Testis (tissue), 2 donors: ENCODE measurements at regions not wholly inside any gene's neighbourhood (a gene's known extent, or its start where the extent isn't known, plus 50 kb on each side); places are given as distances from the start of the nearest gene placed in this dataset.

ENCODE experiments used
- DNase-seq: peaks from one replicate; pipeline ENCODE4 v3.0.0-alpha.2; 2019
- H3K27ac ChIP-seq, 2 donors: fragments of 200-600 bp; sonication (generic); one replicate each; pipeline ENCODE4 v1.5.1; 2019
- H3K27me3 ChIP-seq: fragments of 200-600 bp; sonication (generic); one replicate; pipeline ENCODE4 v1.5.1; 2019
- H3K36me3 ChIP-seq: fragments of 200-600 bp; sonication (generic); one replicate; pipeline ENCODE4 v1.5.1; 2017; ENCODE audit warnings: low read depth; ENCODE audit errors: missing control alignments
- H3K4me1 ChIP-seq: fragments of 200-600 bp; sonication (generic); one replicate; pipeline ENCODE4 v1.5.1; 2019
- H3K4me3 ChIP-seq, 2 donors: fragments of 200-600 bp; sonication (generic); one replicate each; pipeline ENCODE4 v1.5.1; 2017 to 2019
- H3K9me3 ChIP-seq: fragments of 200-600 bp; sonication (generic); one replicate; pipeline ENCODE4 v1.5.1; 2017
- POLR2A ChIP-seq: fragments of 450-650 bp; IDR thresholded peaks from one replicate; pipeline ENCODE4 v1.6.1; 2017; ENCODE audit warnings: antibody characterized with exemption, mild to moderate bottlenecking, moderate library complexity
- WGBS, 2 donors: methylation state at CpG; one replicate each; pipeline ENCODE4 v1.1.5; 2018; 5-methylcytosine and 5-hydroxymethylcytosine counted together
- intact Hi-C: fragments of 100-400 bp; cut with DNase I; formaldehyde crosslinking; loops from one replicate; pipeline ENCODE4 v1.15.1; 2023; ENCODE audit warnings: low total_unique reads
- TF ChIP-seq, protein P1 (sequence below), 3 experiments: fragments of 450-650 bp in 2 of 3; fragments of 200-600 bp in 1 of 3; sonication (generic) in 1 of 3; IDR thresholded peaks; one replicate each; pipeline ENCODE4 v1.5.1; 2016 to 2019; ENCODE audit warnings: antibody characterized with exemption in 3 of 3, mild to moderate bottlenecking in 2 of 3, moderate library complexity in 1 of 3

DNA sequence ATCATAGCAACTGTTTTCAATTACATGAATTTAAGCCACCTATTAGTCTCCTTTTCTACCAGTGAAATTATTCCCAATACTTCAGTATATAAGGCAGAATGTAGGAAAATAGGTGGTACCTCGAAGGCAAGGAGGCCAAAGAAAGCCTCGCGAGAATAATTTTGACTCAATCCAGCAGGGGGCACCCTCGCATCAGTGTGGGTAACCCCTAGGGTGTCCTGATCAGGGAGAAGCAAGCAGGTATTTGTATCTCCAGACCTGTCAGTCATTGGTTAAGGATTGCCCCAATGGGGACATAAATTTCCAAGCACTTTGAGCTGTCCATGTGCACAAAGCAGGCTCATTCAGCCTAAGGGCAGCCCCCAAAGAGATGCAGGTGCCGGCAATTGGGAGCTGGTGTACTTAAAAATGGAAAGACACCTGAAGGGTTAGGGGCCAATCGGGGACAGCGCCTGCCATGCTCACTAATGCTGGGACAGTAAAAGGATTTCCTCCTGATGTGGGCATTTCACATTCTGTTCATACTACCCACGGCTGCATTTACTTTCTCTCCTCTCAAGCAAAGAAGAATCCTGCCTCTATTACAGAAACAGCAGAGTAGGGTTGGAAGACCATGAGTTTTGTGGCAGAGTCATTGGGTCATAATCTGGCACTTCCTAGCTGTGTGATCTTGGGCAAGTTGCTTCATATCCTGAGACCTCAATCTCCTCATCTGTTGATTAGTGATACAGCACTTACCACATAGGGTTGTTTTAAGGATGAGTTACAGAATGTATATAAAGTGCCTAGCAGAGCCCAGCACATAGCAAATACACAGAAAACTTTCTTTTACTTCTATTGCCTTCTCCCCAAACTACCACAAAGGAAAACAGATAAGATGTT lies 136.1 kb downstream of the ICOS start:
- intact Hi-C loops: no loop called here

DNA sequence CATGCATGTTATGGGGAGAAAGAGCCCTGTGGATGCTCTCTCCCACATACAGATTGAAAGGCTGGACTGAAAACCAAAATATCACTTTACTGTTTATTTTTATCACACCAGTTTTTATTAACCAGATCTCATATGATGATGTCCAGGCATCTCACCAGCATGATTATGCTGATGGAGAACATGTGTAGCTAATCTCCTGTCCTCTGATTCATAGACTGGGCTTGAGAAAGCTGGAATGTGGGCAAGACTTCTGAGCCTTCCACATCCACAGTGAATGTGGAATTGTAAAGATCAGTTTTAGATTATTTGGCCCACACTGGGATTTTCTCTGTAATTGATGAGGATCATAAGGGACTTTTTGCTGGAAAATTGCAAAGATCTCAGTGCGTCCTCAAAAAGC lies 137.9 kb downstream of the ICOS start:
- no peaks in the 10 kb centered on the region for H3K27me3 ChIP-seq
- no peaks in the 10 kb centered on the region for H3K4me1 ChIP-seq
- 76 to 87% methylated on average over 1 of the region's 1 CpG for WGBS, 2 donors
- no peaks in the 10 kb centered on the region for H3K36me3 ChIP-seq
- no peak for DNase-seq
- TF ChIP-seq, protein P1, sequence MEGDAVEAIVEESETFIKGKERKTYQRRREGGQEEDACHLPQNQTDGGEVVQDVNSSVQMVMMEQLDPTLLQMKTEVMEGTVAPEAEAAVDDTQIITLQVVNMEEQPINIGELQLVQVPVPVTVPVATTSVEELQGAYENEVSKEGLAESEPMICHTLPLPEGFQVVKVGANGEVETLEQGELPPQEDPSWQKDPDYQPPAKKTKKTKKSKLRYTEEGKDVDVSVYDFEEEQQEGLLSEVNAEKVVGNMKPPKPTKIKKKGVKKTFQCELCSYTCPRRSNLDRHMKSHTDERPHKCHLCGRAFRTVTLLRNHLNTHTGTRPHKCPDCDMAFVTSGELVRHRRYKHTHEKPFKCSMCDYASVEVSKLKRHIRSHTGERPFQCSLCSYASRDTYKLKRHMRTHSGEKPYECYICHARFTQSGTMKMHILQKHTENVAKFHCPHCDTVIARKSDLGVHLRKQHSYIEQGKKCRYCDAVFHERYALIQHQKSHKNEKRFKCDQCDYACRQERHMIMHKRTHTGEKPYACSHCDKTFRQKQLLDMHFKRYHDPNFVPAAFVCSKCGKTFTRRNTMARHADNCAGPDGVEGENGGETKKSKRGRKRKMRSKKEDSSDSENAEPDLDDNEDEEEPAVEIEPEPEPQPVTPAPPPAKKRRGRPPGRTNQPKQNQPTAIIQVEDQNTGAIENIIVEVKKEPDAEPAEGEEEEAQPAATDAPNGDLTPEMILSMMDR (IDR thresholded peaks at IDR 0.05): no peak
- no peak for TF ChIP-seq POLR2A
- H3K27ac ChIP-seq: no peak overlapping the region
- no peak overlapping the region for H3K4me3 ChIP-seq
- intact Hi-C loops: no loop called here
- H3K9me3 ChIP-seq: no peaks in the 10 kb centered on the region

More for the DNA sequence above, 136.1 kb downstream of the ICOS start:
- no peak overlapping the region for H3K4me3 ChIP-seq
- TF ChIP-seq POLR2A: no peak
- TF ChIP-seq, protein P1 (IDR thresholded peaks at IDR 0.05): peak in 2 of 3 experiments; percentile 29 to 51
- DNase-seq: peak; percentile 50
- H3K4me1 ChIP-seq: no peaks in the 10 kb centered on the region
- 59 to 66% methylated on average over 8 of the region's 8 CpGs for WGBS, 2 donors
- no peaks in the 10 kb centered on the region for H3K9me3 ChIP-seq
- H3K27ac ChIP-seq: no peak overlapping the region
- H3K36me3 ChIP-seq: no peaks in the 10 kb centered on the region
- no peaks in the 10 kb centered on the region for H3K27me3 ChIP-seq

DNA sequence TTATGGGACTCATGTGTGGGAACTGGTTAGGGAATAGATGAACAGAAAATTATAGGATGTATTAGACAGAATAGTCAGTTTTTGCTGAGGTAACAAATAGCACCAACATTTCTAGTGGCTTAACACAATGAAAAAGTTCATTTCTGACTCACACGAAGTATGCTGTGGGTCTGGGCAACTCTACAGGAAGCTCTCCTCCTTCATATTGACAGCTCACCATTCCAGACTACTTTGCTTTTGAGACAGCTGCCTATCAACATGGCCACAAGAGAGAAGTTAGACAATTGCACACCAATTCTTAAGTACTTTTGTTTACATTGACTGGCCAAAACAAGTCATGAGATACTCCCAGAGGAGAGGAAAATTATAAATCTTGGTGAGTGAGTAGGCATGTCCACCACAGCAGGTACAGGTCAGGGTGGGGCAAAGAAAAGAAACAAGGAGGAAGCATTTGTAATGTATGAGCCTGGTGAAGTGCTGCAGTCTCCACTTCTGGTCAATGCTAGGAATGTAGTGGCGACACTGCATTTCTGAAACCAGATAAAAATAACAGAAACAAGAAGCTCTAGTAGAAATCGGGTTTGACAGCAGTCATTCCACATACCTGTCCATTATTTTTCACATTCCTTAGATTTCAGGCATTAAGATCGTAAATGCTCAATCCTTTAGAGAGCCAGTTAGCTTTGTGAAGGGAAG lies 141.6 kb downstream of the ICOS start:
- 77 to 80% methylated on average over 4 of the region's 4 CpGs for WGBS, 2 donors

DNA sequence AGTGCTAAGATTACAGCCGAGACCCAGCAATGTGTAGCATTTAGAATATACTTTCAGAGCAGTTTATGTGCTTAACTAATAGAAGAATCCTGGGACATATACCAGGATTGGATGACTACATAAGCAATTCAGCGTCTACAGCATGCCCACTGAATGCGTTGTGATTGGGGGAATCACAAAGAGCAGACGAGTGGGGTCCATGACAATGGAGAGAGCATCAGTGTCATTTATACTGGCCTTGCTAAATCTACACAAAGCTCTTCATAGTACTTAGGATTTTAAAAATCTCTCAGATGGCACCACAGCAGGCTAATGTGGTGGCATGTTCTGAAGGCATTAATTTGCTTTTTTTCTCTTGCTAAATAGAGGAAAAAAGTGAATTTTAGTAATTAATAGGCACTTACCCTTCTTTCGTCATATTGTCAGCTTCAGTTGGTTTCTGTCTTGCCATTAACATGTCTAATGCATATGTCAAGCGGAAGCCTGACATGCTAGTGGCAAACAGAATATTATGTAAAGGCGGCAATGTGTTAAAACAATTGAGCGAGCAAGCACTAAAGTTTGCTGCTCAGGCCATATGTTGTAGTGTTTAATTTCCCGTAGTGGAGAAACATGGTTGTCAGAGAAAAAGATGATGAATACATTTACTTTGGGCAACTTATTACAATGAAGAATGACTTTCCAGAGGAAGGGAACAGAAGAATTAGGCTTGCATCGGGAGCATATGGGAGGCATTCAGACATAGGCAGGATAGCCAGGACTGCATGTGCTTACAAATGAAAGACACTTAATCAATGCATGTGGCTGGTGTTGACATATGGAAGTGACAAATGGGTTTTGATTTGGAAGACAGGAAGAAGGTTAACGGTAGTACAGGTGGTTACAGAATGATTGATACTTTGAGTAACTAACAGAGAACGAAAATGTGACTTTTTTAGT lies 145.2 kb downstream of the ICOS start:
- intact Hi-C loops: no loop called here
- 85 to 89% methylated on average over 12 of the region's 12 CpGs for WGBS, 2 donors
- no peaks in the 10 kb centered on the region for H3K27me3 ChIP-seq

More for the DNA sequence above, 141.6 kb downstream of the ICOS start:
- intact Hi-C loops: no loop called here
- TF ChIP-seq, protein P1 (IDR thresholded peaks at IDR 0.05): no peak
- TF ChIP-seq POLR2A: no peak
- Histone ChIP-seq H3K4me3 (no peak overlapping the region), H3K27ac (no peak overlapping the region), H3K36me3 (no peaks in the 10 kb centered on the region), H3K9me3 (no peaks in the 10 kb centered on the region), H3K27me3 (no peaks in the 10 kb centered on the region), H3K4me1 (no peaks in the 10 kb centered on the region)
- no peak for DNase-seq

More for the DNA sequence above, 145.2 kb downstream of the ICOS start:
- Histone ChIP-seq H3K4me3 (no peak overlapping the region), H3K4me1 (no peaks in the 10 kb centered on the region), H3K9me3 (no peaks in the 10 kb centered on the region), H3K27ac (no peak overlapping the region), H3K36me3 (no peaks in the 10 kb centered on the region)
- DNase-seq: no peak
- TF ChIP-seq, protein P1 (IDR thresholded peaks at IDR 0.05): no peak
- TF ChIP-seq POLR2A: no peak
